ENCODE measurements at regions not wholly inside any gene's neighbourhood (a gene's known extent, or its start where the extent isn't known, plus 50 kb on each side); places are given as distances from the start of the nearest gene placed in this dataset.

DNA sequence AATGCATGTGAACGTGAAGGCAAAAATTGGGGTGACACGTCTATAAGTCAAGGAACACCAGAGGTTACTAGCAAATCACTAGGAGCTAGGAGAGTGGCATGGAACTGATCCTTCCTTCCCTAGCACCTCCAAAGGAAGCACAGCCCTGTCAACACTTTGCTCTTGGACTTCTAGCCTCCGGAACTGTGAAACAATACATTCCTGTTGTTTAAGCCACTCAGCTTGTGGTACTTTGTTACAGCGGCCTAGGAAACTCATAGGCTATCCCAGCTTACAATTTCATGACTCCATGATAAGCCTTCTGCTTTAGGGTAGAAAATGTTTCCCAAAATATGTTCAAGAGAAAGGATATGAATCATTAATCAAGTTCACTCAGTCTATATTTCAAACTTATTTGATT lies 798.1 kb downstream of the DCDC2C start:
- DNase-seq, result no peak

- no peak for DNase-seq
Observed at GRCh38 chr2:4502230-4502843, 799.0 kb downstream of the DCDC2C start.

DNA sequence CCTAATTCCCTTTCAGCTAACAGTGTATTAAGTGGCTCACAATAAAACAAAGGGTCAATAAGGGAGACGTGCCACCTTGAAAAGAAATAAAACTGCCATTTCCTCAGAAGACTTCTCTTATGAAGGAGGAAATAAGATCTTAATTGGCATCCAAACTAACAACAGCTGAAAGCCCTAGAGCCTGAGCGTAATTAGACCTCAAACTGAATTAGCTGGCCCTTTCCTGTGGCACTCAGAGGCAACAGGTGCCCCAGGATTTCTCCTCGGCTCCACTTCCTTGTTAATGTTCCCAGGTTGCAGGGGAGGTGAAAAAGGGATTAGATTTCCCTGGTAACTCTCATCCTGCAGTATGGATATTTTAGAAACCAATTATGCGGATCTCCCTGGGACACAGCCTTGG lies 804.3 kb downstream of the DCDC2C start:
- DNase-seq, result no peak

- no peak for DNase-seq
Observed at GRCh38 chr2:4515871-4516761, 812.7 kb downstream of the DCDC2C start.

DNA sequence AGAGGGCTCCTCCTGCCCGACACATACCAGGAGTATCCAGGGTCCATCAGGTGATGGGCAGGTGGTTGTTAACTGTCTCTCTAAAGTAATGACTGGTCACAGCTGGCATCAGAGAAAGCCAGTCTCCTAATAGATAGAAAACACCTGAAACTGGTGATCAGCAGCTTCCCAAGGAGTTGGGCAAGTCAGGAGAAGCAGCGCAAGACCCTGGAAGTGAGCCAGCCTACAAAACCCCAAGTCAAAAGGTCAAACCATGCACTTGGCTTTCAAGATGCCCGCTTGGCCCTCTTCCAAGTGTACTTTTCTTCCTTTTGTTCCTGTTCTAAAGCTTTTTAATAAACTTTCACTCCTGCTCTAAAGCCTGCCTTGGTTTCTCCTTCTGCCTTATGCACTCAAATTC lies 815.2 kb downstream of the DCDC2C start:
- no peak for DNase-seq

DNA sequence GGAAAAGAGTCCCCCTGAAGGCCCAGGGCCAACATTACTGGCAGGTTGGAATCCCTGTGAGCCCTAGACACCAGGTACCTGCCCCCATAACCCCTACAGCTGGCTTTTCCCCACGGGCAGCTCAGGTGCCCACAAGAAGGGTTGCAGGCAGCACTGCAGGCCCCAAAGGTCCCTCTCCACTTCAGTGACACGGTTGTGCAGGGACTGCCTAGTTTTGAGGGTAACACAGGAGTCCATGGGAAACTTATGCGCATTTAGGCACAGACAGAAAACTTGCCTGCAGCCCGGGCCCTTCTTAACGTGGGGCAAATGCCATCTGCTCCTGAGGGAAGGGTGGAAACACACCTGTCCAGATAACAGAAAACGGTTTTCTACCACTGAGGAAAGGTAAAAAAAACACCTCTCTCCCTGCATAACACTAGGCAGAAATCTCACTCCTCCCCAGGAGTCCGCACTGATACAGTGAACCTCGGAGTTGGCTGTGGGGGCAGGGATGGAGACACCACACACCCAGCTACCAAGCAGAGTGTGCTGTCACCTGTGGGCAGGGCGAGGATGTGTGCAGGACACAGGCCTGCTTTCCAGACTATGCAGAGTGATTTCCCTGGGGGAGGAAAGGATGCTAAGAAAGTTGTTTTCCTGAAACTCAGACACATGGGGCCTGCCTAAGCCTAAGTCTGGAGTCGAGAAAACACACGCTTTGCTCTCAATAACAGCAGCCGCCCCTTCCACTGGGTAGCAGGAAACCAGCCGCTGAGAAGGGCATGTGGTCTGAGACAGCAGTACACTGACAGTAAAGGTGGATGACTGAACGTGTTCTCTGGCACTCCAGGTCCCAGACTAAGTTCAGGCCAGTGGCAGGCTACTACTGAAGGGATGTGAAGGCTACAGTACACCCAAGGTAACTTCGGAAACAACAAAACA lies 819.4 kb downstream of the DCDC2C start:
- DNase-seq, result no peak

GRCh38 chr2:4527416-4527815 lies 824.0 kb downstream of the DCDC2C start:
- no peak for DNase-seq

GRCh38 chr2:4528246-4528645 lies 824.9 kb downstream of the DCDC2C start:
- DNase-seq, result no peak

- no peak for DNase-seq
Observed at GRCh38 chr2:4528773-4529172, 825.4 kb downstream of the DCDC2C start.

GRCh38 chr2:4529738-4530137 lies 826.4 kb downstream of the DCDC2C start:
- DNase-seq, result no peak

GRCh38 chr2:4530231-4530630 lies 826.9 kb downstream of the DCDC2C start:
- no peak for DNase-seq

GRCh38 chr2:4533806-4534205 lies 830.4 kb downstream of the DCDC2C start:
- DNase-seq, result no peak

- no peak for DNase-seq
Observed at GRCh38 chr2:4539121-4539520, 835.7 kb downstream of the DCDC2C start.

- DNase-seq, result no peak
Observed at GRCh38 chr2:4549666-4550210, 846.4 kb downstream of the DCDC2C start.

DNA sequence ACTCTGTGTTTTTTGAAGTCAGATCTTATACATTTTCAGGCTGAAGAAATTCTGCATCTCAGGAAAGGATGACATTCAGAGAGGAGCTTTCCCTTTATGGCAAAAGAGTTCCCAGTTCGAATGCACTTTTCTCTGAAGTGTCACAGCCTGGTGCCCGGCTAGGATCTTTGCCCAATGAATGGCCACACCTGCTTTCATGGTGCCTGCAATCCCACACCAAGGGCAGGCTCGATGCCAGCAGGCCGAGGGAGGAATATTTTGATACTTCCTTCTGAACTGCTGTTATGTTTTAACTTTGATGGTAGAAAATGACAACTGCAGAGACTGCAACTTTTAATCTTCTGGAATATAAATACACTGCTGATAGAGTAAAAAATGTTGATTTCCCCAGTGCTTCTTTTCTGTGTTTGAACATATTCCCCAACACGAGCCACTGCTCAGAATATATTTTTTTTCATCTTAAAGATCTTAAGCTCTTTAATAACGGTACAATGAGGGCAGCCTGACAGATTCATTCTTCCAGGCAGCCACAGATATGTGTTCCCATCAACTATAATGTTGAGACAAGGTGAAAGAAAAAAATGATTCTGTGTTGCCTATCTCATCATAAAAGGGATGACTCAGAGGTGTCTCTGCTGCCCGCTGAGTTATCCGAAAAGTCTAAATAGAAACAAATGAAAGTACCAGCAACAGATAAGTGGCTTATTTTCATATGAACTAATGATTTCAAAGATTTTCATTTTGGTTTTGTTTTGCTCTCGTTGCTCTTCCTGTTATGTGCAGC lies 848.5 kb downstream of the DCDC2C start:
- no peak for DNase-seq

DNA sequence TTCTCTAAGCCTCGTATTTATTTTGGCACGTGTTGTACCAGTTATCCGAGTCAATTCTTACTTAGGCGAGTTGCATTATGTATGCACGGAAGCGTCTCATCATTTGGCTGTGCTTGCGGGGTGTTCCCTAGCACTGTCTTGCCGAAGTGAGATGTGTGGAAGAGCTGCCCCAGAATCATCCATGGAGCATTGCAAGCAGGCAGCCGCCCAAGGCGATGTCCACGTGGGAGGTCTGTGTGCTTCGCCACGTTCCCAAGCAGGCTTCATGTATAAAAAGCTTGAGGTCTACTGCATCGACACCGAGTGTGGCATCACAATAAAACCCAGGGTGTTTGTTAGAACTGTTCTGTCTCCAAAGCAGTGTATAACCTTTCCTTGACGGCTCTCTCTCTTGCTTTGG lies 849.9 kb downstream of the DCDC2C start:
- DNase-seq, result peak in 1 of 14 donors; percentile 1

GRCh38 chr2:4556135-4556896 lies 852.9 kb downstream of the DCDC2C start:
- no peak for DNase-seq

GRCh38 chr2:4561196-4561595 lies 857.8 kb downstream of the DCDC2C start:
- DNase-seq, result no peak

GRCh38 chr2:4576075-4576474 lies 872.7 kb downstream of the DCDC2C start:
- DNase-seq, result no peak

- DNase-seq, result no peak
Observed at GRCh38 chr2:4579977-4580376, 876.6 kb downstream of the DCDC2C start.

DNA sequence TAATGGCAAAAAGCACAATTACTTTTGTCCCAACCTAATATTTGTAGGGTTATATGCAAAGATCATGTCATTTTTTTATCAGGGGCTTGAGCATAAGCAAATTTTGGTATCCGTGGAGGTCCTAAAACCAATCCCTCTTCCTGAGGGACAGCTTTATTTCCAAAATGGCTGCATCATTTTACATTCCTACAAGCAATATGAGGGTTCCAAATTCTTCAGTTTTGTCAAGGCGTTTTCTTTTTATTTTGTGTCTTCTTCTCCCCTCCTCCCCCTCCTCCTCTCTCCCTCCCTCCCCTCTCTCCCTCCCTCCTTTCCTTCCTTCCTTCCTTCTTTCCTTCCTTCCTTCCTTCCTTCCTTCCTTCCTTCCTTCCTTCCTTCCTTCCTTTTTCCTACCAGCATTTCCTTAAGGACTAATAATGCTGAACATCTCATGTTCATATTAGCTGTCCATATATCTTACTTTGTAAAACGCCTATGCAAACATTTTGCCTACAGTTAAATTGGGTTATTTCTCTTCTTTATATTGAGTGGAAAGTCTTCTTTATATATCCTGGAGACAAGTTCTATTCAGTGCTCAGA lies 881.8 kb downstream of the DCDC2C start:
- no peak for DNase-seq

Data from C1 segment of cervical spinal cord (tissue), 14 donors.